Mesenchymal stem cell (in vitro differentiated cells and primary cell): ENCODE measurements at regions not wholly inside any gene's neighbourhood (a gene's known extent, or its start where the extent isn't known, plus 50 kb on each side); places are given as distances from the start of the nearest gene placed in this dataset.

Experiments used
- DNase-seq: peaks from one replicate; pipeline ENCODE4 v3.0.0-alpha.2; 2013
- H2AFZ ChIP-seq: one replicate; pipeline ENCODE4 v1.6.1; 2013; ENCODE audit warnings: low read depth, mild to moderate bottlenecking, control low read depth, inconsistent platforms, low read length, moderate library complexity
- H2AK5ac ChIP-seq: 2 replicates; pipeline ENCODE4 v1.6.1; 2013; ENCODE audit warnings: low read length, moderate library complexity, mild to moderate bottlenecking, inconsistent platforms; ENCODE audit not compliant: severe bottlenecking
- H2BK120ac ChIP-seq: one replicate; pipeline ENCODE4 v1.6.1; 2013; ENCODE audit warnings: low read depth, mild to moderate bottlenecking, inconsistent platforms, low read length, moderate library complexity
- H2BK12ac ChIP-seq, 2 experiments: one replicate each; pipeline ENCODE4 v1.6.1; 2013; ENCODE audit warnings: inconsistent platforms in 2 of 2, low read length in 2 of 2, mild to moderate bottlenecking in 2 of 2, moderate library complexity in 2 of 2, control low read depth in 1 of 2
- H2BK15ac ChIP-seq: one replicate; pipeline ENCODE4 v1.6.1; 2013; ENCODE audit warnings: mild to moderate bottlenecking, low read depth, inconsistent platforms; ENCODE audit not compliant: poor library complexity, severe bottlenecking
- H2BK5ac ChIP-seq: 2 replicates; pipeline ENCODE4 v1.6.1; 2013; ENCODE audit warnings: low read depth, mild to moderate bottlenecking, low read length, control low read depth, inconsistent platforms; ENCODE audit not compliant: poor library complexity, severe bottlenecking
- H3K14ac ChIP-seq, 2 experiments: one replicate each; pipeline ENCODE4 v1.6.1; 2013; ENCODE audit warnings: inconsistent platforms in 2 of 2, low read length in 2 of 2, control low read depth in 1 of 2, mild to moderate bottlenecking in 1 of 2, moderate library complexity in 1 of 2
- H3K18ac ChIP-seq, 2 experiments: one replicate each; pipeline ENCODE4 v1.6.1; 2013; ENCODE audit warnings: inconsistent platforms in 2 of 2, low read length in 2 of 2, control low read depth in 1 of 2, low read depth in 1 of 2, mild to moderate bottlenecking in 1 of 2
- H3K23ac ChIP-seq, 2 experiments: one replicate each; pipeline ENCODE4 v1.6.1; 2013; ENCODE audit warnings: inconsistent platforms in 2 of 2, low read length in 2 of 2, mild to moderate bottlenecking in 2 of 2, moderate library complexity in 2 of 2, control low read depth in 1 of 2
- H3K27ac ChIP-seq: 2 replicates; pipeline ENCODE4 v1.5.1; 2013; ENCODE audit warnings: mild to moderate bottlenecking, moderate library complexity, low read length, control low read depth, inconsistent platforms; ENCODE audit not compliant: poor library complexity, severe bottlenecking
- H3K27me3 ChIP-seq, 2 experiments: 2 replicates each; pipeline versions ENCODE4 v1.6.1 to v1.7.0; 2013; ENCODE audit warnings: low read length in 2 of 2, mild to moderate bottlenecking in 2 of 2, moderate library complexity in 2 of 2, control low read depth in 1 of 2, inconsistent platforms in 1 of 2; ENCODE audit not compliant: control insufficient read depth in 1 of 2, insufficient read depth in 1 of 2
- H3K36me3 ChIP-seq, 2 experiments: 2 replicates each; pipeline versions ENCODE4 v1.6.1 to v1.7.0; 2013; ENCODE audit warnings: low read length in 2 of 2, control low read depth in 1 of 2, inconsistent platforms in 1 of 2, low read depth in 1 of 2, mild to moderate bottlenecking in 1 of 2; ENCODE audit not compliant: insufficient read depth in 2 of 2, control insufficient read depth in 1 of 2
- H3K4ac ChIP-seq, 2 experiments: one replicate each; pipeline ENCODE4 v1.6.1; 2013; ENCODE audit warnings: inconsistent platforms in 2 of 2, low read length in 2 of 2, mild to moderate bottlenecking in 2 of 2, moderate library complexity in 2 of 2, control low read depth in 1 of 2, low read depth in 1 of 2
- H3K4me1 ChIP-seq: 2 replicates; pipeline ENCODE4 v1.6.1; 2013; ENCODE audit warnings: low read depth, low read length, control low read depth; ENCODE audit not compliant: control insufficient read depth, insufficient read depth
- H3K4me2 ChIP-seq: 2 replicates; pipeline ENCODE4 v1.6.1; 2013; ENCODE audit warnings: low read length, mild to moderate bottlenecking, inconsistent platforms; ENCODE audit not compliant: poor library complexity, severe bottlenecking
- H3K4me3 ChIP-seq, 2 experiments: 2 replicates each; pipeline versions ENCODE4 v1.5.1 to v1.7.0; 2013; ENCODE audit warnings: low read length in 2 of 2, mild to moderate bottlenecking in 2 of 2, control low read depth in 1 of 2, low read depth in 1 of 2; ENCODE audit not compliant: insufficient read depth in 1 of 2
- H3K79me1 ChIP-seq: replicated peaks from 2 replicates; pipeline ENCODE4 v1.6.1; 2013; ENCODE audit warnings: mild to moderate bottlenecking, control low read depth, low read length, inconsistent platforms; ENCODE audit not compliant: poor library complexity, severe bottlenecking
- H3K9ac ChIP-seq: 2 replicates; pipeline ENCODE4 v1.7.0; 2013; ENCODE audit warnings: mild to moderate bottlenecking, low read length, moderate library complexity
- H3K9me3 ChIP-seq: 2 replicates; pipeline ENCODE4 v1.7.0; 2013; ENCODE audit warnings: mild to moderate bottlenecking, low read length; ENCODE audit not compliant: control insufficient read depth
- H4K8ac ChIP-seq: one replicate; pipeline ENCODE4 v1.6.1; 2013; ENCODE audit warnings: inconsistent platforms, mild to moderate bottlenecking, low read length, moderate library complexity
- H4K91ac ChIP-seq: one replicate; pipeline ENCODE4 v1.6.1; 2013; ENCODE audit warnings: mild to moderate bottlenecking, low read length, inconsistent platforms
- WGBS: methylation state at CpG from one replicate; pipeline ENCODE4 v1.1.7; 2013; ENCODE audit warnings: mixed read lengths; 5-methylcytosine and 5-hydroxymethylcytosine counted together

- Histone ChIP-seq H2BK120ac (no peak overlapping the region), H2BK15ac (no peak overlapping the region), H2BK5ac (no peak overlapping the region), H2AFZ (no peak overlapping the region), H3K4me3 (no peak overlapping the region), H3K9ac (no peak overlapping the region), H4K8ac (no peak overlapping the region), H3K23ac (no peak overlapping the region), H2BK12ac (no peak overlapping the region), H2AK5ac (no peak overlapping the region), H3K4me1 (no peaks in the 10 kb centered on the region), H3K14ac (no peak overlapping the region), H3K4ac (no peak overlapping the region), H3K27me3 (no peaks in the 10 kb centered on the region), H3K36me3 (no peaks in the 10 kb centered on the region), H3K4me2 (no peak overlapping the region), H3K79me1 (no peaks in the 10 kb centered on the region), H3K18ac (no peak overlapping the region), H3K9me3 (no peaks in the 10 kb centered on the region), H3K27ac (no peak overlapping the region), H4K91ac (no peak overlapping the region)
- WGBS, result no CpG with 5 or more reads among the region's 2 CpGs
- DNase-seq, result no peak
Measured at GRCh38 chr13:87368639-87369038, 302.5 kb upstream of the SLITRK5 start.

- H4K8ac ChIP-seq, result no peak overlapping the region
- no peak overlapping the region for H3K4me3 ChIP-seq
- 75% methylated on average over 1 of the region's 1 CpG for whole genome bisulfite sequencing
- H3K9ac ChIP-seq, result no peak overlapping the region
- H3K36me3 ChIP-seq, result no peaks in the 10 kb centered on the region
- H3K18ac ChIP-seq, result no peak overlapping the region
- no peak overlapping the region for H3K14ac ChIP-seq
- peak; percentile 19 for DNase-seq
- no peak overlapping the region for H2BK120ac ChIP-seq
- H2BK5ac ChIP-seq, result no peak overlapping the region
- H3K27ac ChIP-seq, result no peak overlapping the region
- no peaks in the 10 kb centered on the region for H3K27me3 ChIP-seq
- H2BK15ac ChIP-seq, result no peak overlapping the region
- no peaks in the 10 kb centered on the region for H3K9me3 ChIP-seq
- H3K4me2 ChIP-seq, result no peak overlapping the region
- H2AFZ ChIP-seq, result no peak overlapping the region
- H4K91ac ChIP-seq, result no peak overlapping the region
- H2BK12ac ChIP-seq, result no peak overlapping the region
- no peak overlapping the region for H3K23ac ChIP-seq
- H3K79me1 ChIP-seq, result no peaks in the 10 kb centered on the region
- H2AK5ac ChIP-seq, result no peak overlapping the region
- H3K4ac ChIP-seq, result no peak overlapping the region
- H3K4me1 ChIP-seq, result no peaks in the 10 kb centered on the region
Measured at GRCh38 chr13:87376081-87376480, 295.1 kb upstream of the SLITRK5 start.

- WGBS, result 92% methylated on average over 3 of the region's 3 CpGs
- no peak overlapping the region for H3K9ac ChIP-seq
- no peaks in the 10 kb centered on the region for H3K4me1 ChIP-seq
Measured at GRCh38 chr13:87384099-87384498, 287.1 kb upstream of the SLITRK5 start.

GRCh38 chr13:87393358-87393757, 277.8 kb upstream of the SLITRK5 start:
- Histone ChIP-seq H3K4me3 (no peak overlapping the region), H3K27me3 (no peaks in the 10 kb centered on the region), H3K36me3 (no peaks in the 10 kb centered on the region), H3K9ac (no peak overlapping the region), H2BK12ac (no peak overlapping the region), H3K79me1 (no peaks in the 10 kb centered on the region), H3K4ac (no peak overlapping the region), H3K18ac (no peak overlapping the region), H2AK5ac (no peak overlapping the region), H2BK15ac (no peak overlapping the region), H3K14ac (no peak overlapping the region), H4K8ac (no peak overlapping the region), H2BK5ac (no peak overlapping the region), H3K9me3 (no peaks in the 10 kb centered on the region), H4K91ac (no peak overlapping the region), H3K23ac (no peak overlapping the region), H2AFZ (no peak overlapping the region), H3K27ac (no peak overlapping the region), H3K4me2 (no peak overlapping the region), H2BK120ac (no peak overlapping the region), H3K4me1 (no peaks in the 10 kb centered on the region)
- DNase-seq, result no peak

More at GRCh38 chr13:87384099-87384498, 287.1 kb upstream of the SLITRK5 start:
- no peak overlapping the region for H3K4me2 ChIP-seq
- no peak overlapping the region for H4K8ac ChIP-seq
- H2AK5ac ChIP-seq, result no peak overlapping the region
- H3K36me3 ChIP-seq, result no peaks in the 10 kb centered on the region
- no peak overlapping the region for H2BK15ac ChIP-seq
- H4K91ac ChIP-seq, result no peak overlapping the region
- H3K27ac ChIP-seq, result no peak overlapping the region
- no peaks in the 10 kb centered on the region for H3K9me3 ChIP-seq
- no peak overlapping the region for H3K18ac ChIP-seq
- H2AFZ ChIP-seq, result no peak overlapping the region
- H3K4ac ChIP-seq, result no peak overlapping the region
- H2BK120ac ChIP-seq, result no peak overlapping the region
- no peak for DNase-seq
- H3K14ac ChIP-seq, result no peak overlapping the region
- H3K4me3 ChIP-seq, result no peak overlapping the region
- H2BK12ac ChIP-seq, result no peak overlapping the region
- no peaks in the 10 kb centered on the region for H3K27me3 ChIP-seq
- no peak overlapping the region for H3K23ac ChIP-seq
- H3K79me1 ChIP-seq, result no peaks in the 10 kb centered on the region
- H2BK5ac ChIP-seq, result no peak overlapping the region
